OCI-LY1 (cell line): ENCODE measurements at regions not wholly inside any gene's neighbourhood (a gene's known extent, or its start where the extent isn't known, plus 50 kb on each side); places are given as distances from the start of the nearest gene placed in this dataset.

Experiments
- H2AFZ ChIP-seq: fragments of 200-600 bp; sonication (generic), shearing (Covaris generic); 2 replicates; pipeline ENCODE4 v1.6.0; 2014; ENCODE audit warnings: antibody characterized with exemption, mild to moderate bottlenecking, low read length
- H3F3A ChIP-seq: fragments of 200-600 bp; sonication (generic), shearing (Covaris generic); 2 replicates; pipeline ENCODE4 v1.6.0; 2014; ENCODE audit warnings: mild to moderate bottlenecking, antibody characterized with exemption, low read length, moderate library complexity; ENCODE audit not compliant: insufficient read depth
- H3K27ac ChIP-seq: fragments of 200-600 bp; sonication (generic); 2 replicates; pipeline ENCODE4 v1.5.1; 2014; ENCODE audit warnings: low read length, mixed run types, mild to moderate bottlenecking, low read depth; ENCODE audit not compliant: poor library complexity, severe bottlenecking
- H3K27me3 ChIP-seq: fragments of 200-600 bp; sonication (generic); 2 replicates; pipeline ENCODE4 v1.6.0; 2014; ENCODE audit warnings: antibody characterized with exemption, mild to moderate bottlenecking, low read length, moderate library complexity; ENCODE audit not compliant: insufficient read depth
- H3K36me3 ChIP-seq: fragments of 200-600 bp; sonication (generic); 2 replicates; pipeline ENCODE4 v1.6.1; 2014; ENCODE audit warnings: mild to moderate bottlenecking, antibody characterized with exemption, low read length, moderate library complexity, mixed read lengths; ENCODE audit not compliant: insufficient read depth
- H3K4me1 ChIP-seq: fragments of 200-600 bp; sonication (generic); 2 replicates; pipeline ENCODE4 v1.5.1; 2014; ENCODE audit warnings: mild to moderate bottlenecking, low read length, moderate library complexity; ENCODE audit not compliant: insufficient read depth, severe bottlenecking
- H3K4me2 ChIP-seq: fragments of 200-600 bp; sonication (generic), shearing (Covaris generic); 2 replicates; pipeline ENCODE4 v1.6.1; 2014; ENCODE audit warnings: low read length
- H3K4me3 ChIP-seq: fragments of 200-600 bp; sonication (generic); 2 replicates; pipeline ENCODE4 v1.5.1; 2014; ENCODE audit warnings: low read length, low read depth, mild to moderate bottlenecking, mixed read lengths; ENCODE audit not compliant: poor library complexity, severe bottlenecking
- H3K79me2 ChIP-seq: fragments of 200-600 bp; shearing (Covaris generic); 2 replicates; pipeline ENCODE4 v1.6.1; 2016; ENCODE audit warnings: mixed run types, low read length, mixed read lengths; ENCODE audit not compliant: insufficient read depth
- H3K9ac ChIP-seq: fragments of 200-600 bp; sonication (generic), shearing (Covaris generic); 2 replicates; pipeline ENCODE4 v1.6.1; 2014; ENCODE audit warnings: mild to moderate bottlenecking, low read length, mixed read lengths
- H3K9me2 ChIP-seq: fragments of 200-600 bp; sonication (generic), shearing (Covaris generic); 2 replicates; pipeline ENCODE4 v1.6.1; 2014; ENCODE audit warnings: low read depth, mild to moderate bottlenecking, low read length, mixed read lengths
- H3K9me3 ChIP-seq: fragments of 200-600 bp; shearing (Covaris generic); 2 replicates; pipeline ENCODE4 v1.6.1; 2014; ENCODE audit warnings: low read length, mixed read lengths
- H4K20me1 ChIP-seq: fragments of 200-600 bp; sonication (generic), shearing (Covaris generic); 2 replicates; pipeline ENCODE4 v1.6.0; 2016; ENCODE audit warnings: mild to moderate bottlenecking, low read length; ENCODE audit not compliant: insufficient read depth
- CTCF ChIP-seq: fragments of 200-600 bp; sonication (generic), shearing (Covaris generic); IDR thresholded peaks from 2 replicates; pipeline ENCODE4 v1.5.1; 2017; ENCODE audit warnings: mild to moderate bottlenecking, antibody characterized with exemption, low read length, moderate library complexity, mixed read lengths
- EZH2 ChIP-seq: fragments of 200-600 bp; sonication (generic), shearing (Covaris generic); IDR thresholded peaks from 2 replicates; pipeline ENCODE4 v1.8.0; 2017; ENCODE audit warnings: borderline replicate concordance, mixed run types, mild to moderate bottlenecking, antibody characterized with exemption, low read length, moderate library complexity, mixed read lengths

GRCh38 chr13:107289540-107289939 is 721.6 kb upstream of the ARGLU1 start:
- H3K9ac ChIP-seq: no peak overlapping the region
- H3K27ac ChIP-seq: no peak overlapping the region
- no peaks in the 10 kb centered on the region for H4K20me1 ChIP-seq
- no peaks in the 10 kb centered on the region for H3F3A ChIP-seq
- H3K4me3 ChIP-seq: no peak overlapping the region
- H3K4me1 ChIP-seq: no peaks in the 10 kb centered on the region
- no peaks in the 10 kb centered on the region for H3K9me3 ChIP-seq
- no peak overlapping the region for H3K4me2 ChIP-seq
- no peak overlapping the region for H2AFZ ChIP-seq
- no peaks in the 10 kb centered on the region for H3K9me2 ChIP-seq
- H3K79me2 ChIP-seq: no peaks in the 10 kb centered on the region
- no peaks in the 10 kb centered on the region for H3K27me3 ChIP-seq
- H3K36me3 ChIP-seq: no peaks in the 10 kb centered on the region
- TF ChIP-seq EZH2: no peak
- no peak for TF ChIP-seq CTCF

- no peaks in the 10 kb centered on the region for H3F3A ChIP-seq
- H3K4me1 ChIP-seq: no peaks in the 10 kb centered on the region
- H3K36me3 ChIP-seq: no peaks in the 10 kb centered on the region
- H3K9me3 ChIP-seq: no peaks in the 10 kb centered on the region
- H4K20me1 ChIP-seq: no peaks in the 10 kb centered on the region
- no peak overlapping the region for H3K4me3 ChIP-seq
- H3K79me2 ChIP-seq: no peaks in the 10 kb centered on the region
- no peak overlapping the region for H3K27ac ChIP-seq
- no peak overlapping the region for H3K9ac ChIP-seq
- no peak overlapping the region for H2AFZ ChIP-seq
- H3K27me3 ChIP-seq: no peaks in the 10 kb centered on the region
- no peak overlapping the region for H3K4me2 ChIP-seq
- no peaks in the 10 kb centered on the region for H3K9me2 ChIP-seq
- TF ChIP-seq CTCF (no peak), EZH2 (no peak)
Measured at GRCh38 chr13:107284173-107284572, 716.2 kb upstream of the ARGLU1 start.

- Histone ChIP-seq H3K4me2 (no peak overlapping the region), H3K9ac (no peak overlapping the region), H3K4me3 (no peak overlapping the region), H3F3A (no peaks in the 10 kb centered on the region), H3K27ac (no peak overlapping the region), H3K36me3 (no peaks in the 10 kb centered on the region), H4K20me1 (no peaks in the 10 kb centered on the region), H2AFZ (no peak overlapping the region), H3K79me2 (no peaks in the 10 kb centered on the region), H3K27me3 (no peaks in the 10 kb centered on the region), H3K9me2 (no peaks in the 10 kb centered on the region), H3K4me1 (no peaks in the 10 kb centered on the region), H3K9me3 (no peaks in the 10 kb centered on the region)
- no peak for TF ChIP-seq CTCF
- TF ChIP-seq EZH2: no peak
Measured at GRCh38 chr13:107277911-107278310, 710.0 kb upstream of the ARGLU1 start.
